GM12878 (cell line): ENCODE measurements at regions not wholly inside any gene's neighbourhood (a gene's known extent, or its start where the extent isn't known, plus 50 kb on each side); places are given as distances from the start of the nearest gene placed in this dataset.

Source experiments
- ATAC-seq: fragments of 200-7000 bp; cut with Tn5 transposase; 3 replicates; pipeline ENCODE4 v1.9.1; 2020; ENCODE audit warnings: mild to moderate bottlenecking, moderate library complexity
- BruUV-seq: library from RNA; stranded (reverse); fragments of 400-500 nt; replicated peaks from 2 replicates; lab custom pipeline; 2021; lab: Mats Ljungman, UMichigan
- CTCF ChIA-PET: fragments of 300-600 bp; sonication (Branson Sonifier 250); formaldehyde crosslinking; extraction: SDS; loops from one replicate; lab custom pipeline; 2021; ENCODE audit warnings: inconsistent platforms; lab: Yijun Ruan, JAX
- POLR2A ChIA-PET: fragments of 350-600 bp; formaldehyde crosslinking; extraction: SDS; loops from one replicate; lab custom pipeline; 2021; ENCODE audit warnings: inconsistent platforms; lab: Charles Lee
- RAD21 ChIA-PET: fragments of 300-600 bp; sonication (Branson Sonifier 250); formaldehyde crosslinking; loops from one replicate; lab custom pipeline; 2023; ENCODE audit warnings: antibody characterized with exemption; ENCODE audit not compliant: unreplicated experiment; lab: Charles Lee
- SMC1A ChIA-PET: fragments of 300-600 bp; sonication (Branson Sonifier 250); formaldehyde crosslinking; loops from one replicate; lab custom pipeline; 2023; ENCODE audit not compliant: unreplicated experiment, uncharacterized antibody; lab: Charles Lee
- DNase-seq: peaks from one replicate; pipeline ENCODE4 v3.0.0-alpha.2; 2011; ENCODE audit warnings: low read depth, low spot score
- FAIRE-seq: peaks from 3 replicates; lab custom pipeline; 2011; peaks lifted over from hg19 to GRCh38; lab: Jason Lieb, UNC
- H2AFZ ChIP-seq: 2 replicates; pipeline ENCODE4 v1.6.0; 2011; ENCODE audit warnings: low read depth, low read length, control low read depth; ENCODE audit not compliant: control insufficient read depth
- H3K27ac ChIP-seq: 2 replicates; pipeline ENCODE4 v1.5.1; 2011; ENCODE audit warnings: control low read depth; ENCODE audit not compliant: control insufficient read depth, insufficient read depth
- H3K27me3 ChIP-seq, 2 experiments: replicated peaks in 1 of 2; 2 replicates each; pipeline versions ENCODE4 v1.6.0 to v1.6.1; 2011; ENCODE audit warnings: low read length in 1 of 2; ENCODE audit not compliant: control insufficient read depth in 2 of 2, insufficient read depth in 2 of 2
- H3K36me3 ChIP-seq, 2 experiments: 2 replicates each; pipeline ENCODE4 v1.5.1; 2011; ENCODE audit warnings: low read length in 1 of 2; ENCODE audit not compliant: control insufficient read depth in 2 of 2, insufficient read depth in 2 of 2
- H3K4me1 ChIP-seq: 2 replicates; pipeline ENCODE4 v1.6.1; 2011; ENCODE audit warnings: mild to moderate bottlenecking, low read length, moderate library complexity, mixed read lengths; ENCODE audit not compliant: control insufficient read depth, insufficient read depth
- H3K4me2 ChIP-seq: 2 replicates; pipeline ENCODE4 v1.6.0; 2011; ENCODE audit warnings: control low read depth; ENCODE audit not compliant: control insufficient read depth, insufficient read depth
- H3K4me3 ChIP-seq: fragments of 200-600 bp; sonication (generic); 2 replicates; pipeline ENCODE4 v1.5.1; 2016
- H3K79me2 ChIP-seq: 2 replicates; pipeline ENCODE4 v1.6.0; 2011; ENCODE audit warnings: low read length; ENCODE audit not compliant: control insufficient read depth, insufficient read depth
- H3K9ac ChIP-seq: 2 replicates; pipeline ENCODE4 v1.8.0; 2011; ENCODE audit warnings: low read length, control low read depth, mixed read lengths; ENCODE audit not compliant: control insufficient read depth, insufficient read depth
- H3K9me3 ChIP-seq: replicated peaks from 3 replicates; pipeline ENCODE4 v1.5.1; 2011; ENCODE audit warnings: mild to moderate bottlenecking, low read length; ENCODE audit not compliant: control insufficient read depth, insufficient read depth
- H4K20me1 ChIP-seq: 2 replicates; pipeline ENCODE4 v1.6.0; 2011; ENCODE audit not compliant: control insufficient read depth, insufficient read depth
- CBX5 ChIP-seq: sonication (generic); IDR thresholded peaks from 2 replicates; pipeline ENCODE4 v1.6.1; 2016; ENCODE audit warnings: low read depth, moderate library complexity, mild to moderate bottlenecking, inconsistent platforms
- CHD1 ChIP-seq: IDR thresholded peaks from 2 replicates; pipeline ENCODE4 v1.6.1; 2012; ENCODE audit warnings: low read depth, low read length, improper control_type of control experiment
- CTCF ChIP-seq, 3 experiments: IDR thresholded peaks in 2 of 3; conservative IDR thresholded peaks in 1 of 3; 2 replicates each; pipeline ENCODE4 v1.5.1; 2011; ENCODE audit warnings: low read depth in 3 of 3, low read length in 3 of 3, mild to moderate bottlenecking in 3 of 3, control low read depth in 2 of 3, moderate library complexity in 2 of 3, inconsistent platforms in 1 of 3, mixed read lengths in 1 of 3; ENCODE audit not compliant: control insufficient read depth in 2 of 3, insufficient read depth in 1 of 3; ENCODE audit errors: extremely low read depth in 1 of 3
- EED ChIP-seq: sonication (generic); IDR thresholded peaks from 2 replicates; pipeline ENCODE4 v1.6.1; 2016; ENCODE audit warnings: antibody characterized with exemption, low read depth
- FOXK2 ChIP-seq: fragments of 450-650 bp; IDR thresholded peaks from 2 replicates; pipeline ENCODE4 v1.6.1; 2017; ENCODE audit warnings: mild to moderate bottlenecking, moderate library complexity
- HSF1 ChIP-seq: fragments of 150-350 bp; IDR thresholded peaks from 2 replicates; pipeline ENCODE4 v1.6.1; 2014; ENCODE audit warnings: mild to moderate bottlenecking, low read depth, low read length
- RAD21 ChIP-seq: IDR thresholded peaks from 2 replicates; pipeline ENCODE4 v1.6.1; 2011; ENCODE audit warnings: mild to moderate bottlenecking, low read depth, low read length, moderate library complexity; ENCODE audit not compliant: insufficient read depth
- REST ChIP-seq: IDR thresholded peaks from 2 replicates; pipeline ENCODE4 v1.6.1; 2012; ENCODE audit warnings: mild to moderate bottlenecking, low read depth, low read length
- SMARCA5 ChIP-seq: fragments of 450-650 bp; IDR thresholded peaks from 2 replicates; pipeline ENCODE4 v1.6.1; 2017; ENCODE audit warnings: mild to moderate bottlenecking
- SPI1 ChIP-seq: IDR thresholded peaks from 2 replicates; pipeline ENCODE4 v1.6.1; 2011; ENCODE audit warnings: low read depth, mild to moderate bottlenecking, low read length, moderate library complexity, borderline replicate concordance; ENCODE audit not compliant: insufficient read depth
- SRF ChIP-seq, 2 experiments: IDR thresholded peaks; 2 replicates each; pipeline ENCODE4 v1.6.1; 2011; ENCODE audit warnings: low read depth in 2 of 2, low read length in 2 of 2, mild to moderate bottlenecking in 1 of 2, moderate library complexity in 1 of 2
- TBL1XR1 ChIP-seq: IDR thresholded peaks from 2 replicates; pipeline ENCODE4 v1.6.1; 2012; ENCODE audit warnings: low read depth, low read length, improper control_type of control experiment
- WGBS: methylation state at CpG from one replicate; pipeline ENCODE4 v1.1.6; 2016; ENCODE audit warnings: low lambda C conversion rate; ENCODE audit not compliant: insufficient replicate concordance, insufficient coverage; ENCODE audit errors: missing lambda C conversion rate; 5-methylcytosine and 5-hydroxymethylcytosine counted together
- in situ Hi-C: fragments of 300-500 bp; cut with MboI; formaldehyde crosslinking; loops from 9 replicates; pipeline ENCODE4 v1.14.3; 2018; ENCODE audit warnings: mixed read lengths
- intact Hi-C: fragments of 100-400 bp; cut with micrococcal nuclease; formaldehyde crosslinking; loops from one replicate; pipeline ENCODE4 v1.14.2; 2022; ENCODE audit not compliant: unreplicated experiment
- TF ChIP-seq, protein P1 (sequence below): fragments of 450-650 bp; conservative IDR thresholded peaks from 2 replicates; pipeline ENCODE4 v1.6.1; 2017; ENCODE audit warnings: mild to moderate bottlenecking, moderate library complexity

GRCh38 chr10:4770801-4771553 is 55.0 kb upstream of the AKR1E2 start:
- ChIA-PET CTCF (no interaction called here), RAD21 (no interaction called here), SMC1A (no interaction called here), POLR2A (no interaction called here)
- no peaks in the 10 kb centered on the region for H4K20me1 ChIP-seq
- no peaks in the 10 kb centered on the region for H3K36me3 ChIP-seq
- DNase-seq = no peak
- H3K27me3 ChIP-seq = no peaks in the 10 kb centered on the region
- no peaks in the 10 kb centered on the region for H3K9me3 ChIP-seq
- H3K4me1 ChIP-seq = no peaks in the 10 kb centered on the region
- in situ Hi-C loops = no loop called here
- no peak overlapping the region for H3K4me2 ChIP-seq
- FAIRE-seq = no peak
- no peaks in the 10 kb centered on the region for H3K79me2 ChIP-seq
- H3K9ac ChIP-seq = no peak overlapping the region
- WGBS = 7% methylated on average over 3 of the region's 3 CpGs
- intact Hi-C loops = no loop called here
- no TSS peak for BruUV-seq
- H3K4me3 ChIP-seq = no peak overlapping the region
- H3K27ac ChIP-seq = no peak overlapping the region
- H2AFZ ChIP-seq = no peak overlapping the region
- ATAC-seq = no peak
- TF ChIP-seq CTCF (IDR thresholded peaks at IDR 0.05 in 2 of 3, conservative IDR thresholded peaks at IDR 0.05 in 1 of 3; ENCODE audit: control insufficient read depth in 2 of 3, extremely low read depth in 1 of 3, insufficient read depth in 1 of 3, low read depth in 3 of 3, low read length in 3 of 3) = peak in 1 of 3 experiments; percentile 23; a peak in 2 of 6 replicates
- no peak for TF ChIP-seq SPI1
- no peak for TF ChIP-seq CBX5
- TF ChIP-seq SRF (IDR thresholded peaks at IDR 0.05; ENCODE audit: low read depth in 2 of 2, low read length in 2 of 2) = no peak
- no peak for TF ChIP-seq HSF1
- TF ChIP-seq CHD1 = no peak
- TF ChIP-seq, protein P1, sequence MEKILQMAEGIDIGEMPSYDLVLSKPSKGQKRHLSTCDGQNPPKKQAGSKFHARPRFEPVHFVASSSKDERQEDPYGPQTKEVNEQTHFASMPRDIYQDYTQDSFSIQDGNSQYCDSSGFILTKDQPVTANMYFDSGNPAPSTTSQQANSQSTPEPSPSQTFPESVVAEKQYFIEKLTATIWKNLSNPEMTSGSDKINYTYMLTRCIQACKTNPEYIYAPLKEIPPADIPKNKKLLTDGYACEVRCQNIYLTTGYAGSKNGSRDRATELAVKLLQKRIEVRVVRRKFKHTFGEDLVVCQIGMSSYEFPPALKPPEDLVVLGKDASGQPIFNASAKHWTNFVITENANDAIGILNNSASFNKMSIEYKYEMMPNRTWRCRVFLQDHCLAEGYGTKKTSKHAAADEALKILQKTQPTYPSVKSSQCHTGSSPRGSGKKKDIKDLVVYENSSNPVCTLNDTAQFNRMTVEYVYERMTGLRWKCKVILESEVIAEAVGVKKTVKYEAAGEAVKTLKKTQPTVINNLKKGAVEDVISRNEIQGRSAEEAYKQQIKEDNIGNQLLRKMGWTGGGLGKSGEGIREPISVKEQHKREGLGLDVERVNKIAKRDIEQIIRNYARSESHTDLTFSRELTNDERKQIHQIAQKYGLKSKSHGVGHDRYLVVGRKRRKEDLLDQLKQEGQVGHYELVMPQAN = no peak
- no peak for TF ChIP-seq TBL1XR1
- peak; percentile 29; the same call in 1 of the 2 replicates for TF ChIP-seq RAD21
- no peak for TF ChIP-seq REST
- TF ChIP-seq EED = no peak
- no peak for TF ChIP-seq FOXK2
- TF ChIP-seq SMARCA5 = no peak
